ENCODE measurements at regions not wholly inside any gene's neighbourhood (a gene's known extent, or its start where the extent isn't known, plus 50 kb on each side); places are given as distances from the start of the nearest gene placed in this dataset.

- Histone ChIP-seq H3K27me3 (no peaks in the 10 kb centered on the region), H3K36me3 (no peaks in the 10 kb centered on the region), H3K4me3 (no peak overlapping the region), H3K27ac (no peak overlapping the region), H3K9me3 (peaks cover 0 to 7% (median 0%) of the 10 kb centered on the region in 4 donors), H3K4me1 (no peaks in the 10 kb centered on the region)
- ATAC-seq (ENCODE audit: low FRiP score in 2 of 2) (peak in 1 of 2 donors; percentile 21), DNase-seq (no peak)
- no peak for TF ChIP-seq POLR2A (IDR thresholded peaks at IDR 0.05)
- TF ChIP-seq EP300 (IDR thresholded peaks at IDR 0.05): no peak
- TF ChIP-seq CTCF (IDR thresholded peaks at IDR 0.05): no peak
- no peak for TF ChIP-seq POLR2AphosphoS5 (IDR thresholded peaks at IDR 0.05)
- WGBS, 2 donors: 85 to 90% methylated on average over 4 to 5 of the region's 5 CpGs
Measured at GRCh38 chr7:126041472-126041871, 1111.8 kb upstream of the POT1 start.

DNA sequence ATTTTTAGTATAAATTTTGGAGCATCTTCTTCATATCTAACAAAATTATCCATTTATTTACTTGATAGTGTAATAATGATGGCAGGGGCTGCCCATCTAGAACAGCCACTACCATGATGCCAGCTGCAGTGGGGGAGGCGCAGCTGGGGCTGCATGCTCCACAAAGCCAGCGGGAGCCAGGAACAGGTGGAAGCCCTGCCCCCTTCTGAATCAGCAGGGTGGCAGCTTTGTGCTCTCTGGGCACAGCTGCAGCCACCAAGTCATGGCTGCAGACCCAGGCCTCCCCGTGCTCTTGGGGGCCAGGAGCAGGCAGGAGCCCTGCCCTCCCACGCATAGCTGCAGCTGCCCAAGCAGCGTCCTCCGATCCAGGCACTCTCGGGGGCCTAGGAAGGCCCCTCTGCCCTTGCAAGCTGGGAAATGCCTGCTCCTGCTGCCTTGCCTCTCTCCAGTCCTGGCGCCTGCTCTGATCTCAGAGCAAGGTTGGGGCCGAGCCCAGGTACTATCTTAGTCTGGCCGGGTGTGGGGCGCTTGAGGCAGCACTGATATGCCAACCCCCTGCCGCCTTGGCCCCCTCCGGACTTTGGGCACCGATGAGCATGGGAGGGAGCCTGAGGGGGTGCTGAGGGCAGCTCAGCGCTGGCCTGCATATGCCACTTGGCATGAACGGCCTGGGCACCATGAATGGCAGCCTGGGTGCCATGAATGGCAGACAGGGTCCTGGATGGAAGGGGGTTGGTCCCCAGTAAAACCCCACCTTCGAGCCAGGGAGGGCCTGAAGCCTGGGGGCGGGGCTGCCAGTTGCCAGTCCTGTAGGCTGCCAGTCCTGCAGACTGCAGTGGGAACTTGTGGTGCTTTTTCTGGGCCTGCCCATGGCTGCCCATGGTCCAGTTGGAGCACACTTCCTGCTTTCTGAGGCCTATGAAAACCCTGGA, 1110.8 kb upstream of the POT1 start:
- no peaks in the 10 kb centered on the region for H3K4me1 ChIP-seq
- peak in 1 of 2 donors; percentile 59 for DNase-seq
- H3K27me3 ChIP-seq: no peaks in the 10 kb centered on the region
- H3K9me3 ChIP-seq: peaks cover 0 to 7% (median 0%) of the 10 kb centered on the region in 4 donors
- no peak overlapping the region for H3K4me3 ChIP-seq
- WGBS, 2 donors: 73 to 87% methylated on average over 6 to 18 of the region's 18 CpGs
- H3K27ac ChIP-seq: no peak overlapping the region
- H3K36me3 ChIP-seq: no peaks in the 10 kb centered on the region
- no peak for TF ChIP-seq POLR2AphosphoS5 (IDR thresholded peaks at IDR 0.05)
- no peak for TF ChIP-seq CTCF (IDR thresholded peaks at IDR 0.05)
- TF ChIP-seq POLR2A (IDR thresholded peaks at IDR 0.05): no peak
- no peak for TF ChIP-seq EP300 (IDR thresholded peaks at IDR 0.05)
- peak; percentile 16 to 26 for ATAC-seq (ENCODE audit: low FRiP score in 2 of 2)

- Histone ChIP-seq H3K4me1 (no peaks in the 10 kb centered on the region), H3K4me3 (no peak overlapping the region), H3K27ac (no peak overlapping the region), H3K36me3 (no peaks in the 10 kb centered on the region), H3K27me3 (no peaks in the 10 kb centered on the region), H3K9me3 (no peaks in the 10 kb centered on the region)
- no peak for ATAC-seq (ENCODE audit: low FRiP score in 2 of 2)
- TF ChIP-seq POLR2A (IDR thresholded peaks at IDR 0.05): no peak
- no peak for TF ChIP-seq EP300 (IDR thresholded peaks at IDR 0.05)
- TF ChIP-seq CTCF (IDR thresholded peaks at IDR 0.05): no peak
- no peak for TF ChIP-seq POLR2AphosphoS5 (IDR thresholded peaks at IDR 0.05)
- 35 to 38% methylated on average over 3 of the region's 3 CpGs for WGBS, 2 donors
- DNase-seq: no peak
Measured at GRCh38 chr7:126026421-126027088, 1096.9 kb upstream of the POT1 start.

GRCh38 chr7:126022452-126022851, 1092.8 kb upstream of the POT1 start:
- H3K4me1 ChIP-seq: no peaks in the 10 kb centered on the region
- H3K36me3 ChIP-seq: no peaks in the 10 kb centered on the region
- H3K27me3 ChIP-seq: no peaks in the 10 kb centered on the region
- ATAC-seq (ENCODE audit: low FRiP score in 2 of 2) (no peak), DNase-seq (no peak)
- H3K27ac ChIP-seq: no peak overlapping the region
- no peak for TF ChIP-seq CTCF (IDR thresholded peaks at IDR 0.05)
- no peak overlapping the region for H3K4me3 ChIP-seq
- H3K9me3 ChIP-seq: no peaks in the 10 kb centered on the region
